Panc1 (cell line): ENCODE measurements at regions not wholly inside any gene's neighbourhood (a gene's known extent, or its start where the extent isn't known, plus 50 kb on each side); places are given as distances from the start of the nearest gene placed in this dataset.

Experiments used
- CTCF ChIP-seq: fragments of 450-650 bp; IDR thresholded peaks from 2 replicates; pipeline ENCODE4 v1.5.1; 2017; ENCODE audit warnings: mild to moderate bottlenecking
- POLR2AphosphoS5 ChIP-seq: IDR thresholded peaks from 2 replicates; pipeline ENCODE4 v1.6.1; 2012; ENCODE audit warnings: mild to moderate bottlenecking, low read depth, low read length, moderate library complexity
- SIN3A ChIP-seq: IDR thresholded peaks from 2 replicates; pipeline ENCODE4 v1.6.1; 2012; ENCODE audit warnings: low read depth, mild to moderate bottlenecking, low read length, moderate library complexity, borderline replicate concordance; ENCODE audit not compliant: insufficient read depth

GRCh38 chr15:56806148-56806536 lies 72.8 kb upstream of the ZNF280D start:
- TF ChIP-seq CTCF (no peak), SIN3A (no peak), POLR2AphosphoS5 (no peak)
